Right renal cortex interstitium (tissue), 3 donors: ENCODE measurements at regions not wholly inside any gene's neighbourhood (a gene's known extent, or its start where the extent isn't known, plus 50 kb on each side); places are given as distances from the start of the nearest gene placed in this dataset.
A peak's percentile ranks its signal among the peaks of the same experiment; 100 is the strongest.
"Not testable (repeated sequence)": the region's sequence is repeated elsewhere in the genome, so short reads cannot be mapped to it uniquely, and the experiment has no call there.

Experiments
- DNase-seq, 3 donors: peaks; one replicate each; pipeline ENCODE4 v3.0.0-alpha.2; 2013; ENCODE audit warnings: low read depth in 3 of 3, low spot score in 2 of 3

- DNase-seq, result no peak
Observed at GRCh38 chr21:20783611-20784010, 214.6 kb upstream of the NCAM2 start.

GRCh38 chr21:20789729-20790500, 208.3 kb upstream of the NCAM2 start:
- DNase-seq, result no peak

- DNase-seq, result no peak
Observed at GRCh38 chr21:20800106-20800505, 198.1 kb upstream of the NCAM2 start.

- DNase-seq, result no peak
Observed at GRCh38 chr21:20802201-20802600, 196.0 kb upstream of the NCAM2 start.

- DNase-seq, result no peak
Observed at GRCh38 chr21:20802631-20803260, 195.5 kb upstream of the NCAM2 start.

- no peak for DNase-seq
Observed at GRCh38 chr21:20811702-20812101, 186.5 kb upstream of the NCAM2 start.

- no peak for DNase-seq
Observed at GRCh38 chr21:20814090-20814489, 184.1 kb upstream of the NCAM2 start.

GRCh38 chr21:20822666-20823065, 175.5 kb upstream of the NCAM2 start:
- DNase-seq, result peak in 2 of 3 donors; percentile 1 to 13

GRCh38 chr21:20852866-20853265, 145.3 kb upstream of the NCAM2 start:
- no peak for DNase-seq

GRCh38 chr21:20856926-20857325, 141.3 kb upstream of the NCAM2 start:
- DNase-seq, result no peak

GRCh38 chr21:20874202-20874601, 124.0 kb upstream of the NCAM2 start:
- DNase-seq, result no peak

- DNase-seq, result no peak
Observed at GRCh38 chr21:20875742-20876141, 122.5 kb upstream of the NCAM2 start.

- DNase-seq, result no peak
Observed at GRCh38 chr21:20877976-20878375, 120.2 kb upstream of the NCAM2 start.

GRCh38 chr21:20882462-20883407, 115.5 kb upstream of the NCAM2 start:
- DNase-seq, result peak in 1 of 3 donors; percentile 19

GRCh38 chr21:20883408-20883800, 114.8 kb upstream of the NCAM2 start:
- no peak for DNase-seq

GRCh38 chr21:20902511-20902910, 95.7 kb upstream of the NCAM2 start:
- DNase-seq, result no peak

- no peak for DNase-seq
Observed at GRCh38 chr21:20902998-20903397, 95.2 kb upstream of the NCAM2 start.

GRCh38 chr21:20927555-20927954, 70.7 kb upstream of the NCAM2 start:
- not testable (repeated sequence) for DNase-seq

- DNase-seq, result no peak
Observed at GRCh38 chr21:20942523-20942922, 55.7 kb upstream of the NCAM2 start.

- DNase-seq, result no peak
Observed at GRCh38 chr21:20943561-20943997, 54.6 kb upstream of the NCAM2 start.

GRCh38 chr21:20944139-20944538, 54.1 kb upstream of the NCAM2 start:
- no peak for DNase-seq
